HG03432 (cell line): ENCODE measurements at regions not wholly inside any gene's neighbourhood (a gene's known extent, or its start where the extent isn't known, plus 50 kb on each side); places are given as distances from the start of the nearest gene placed in this dataset.
"Not testable (repeated sequence)": the region's sequence is repeated elsewhere in the genome, so short reads cannot be mapped to it uniquely, and the experiment has no call there.

Source experiments
- ATAC-seq: cut with Tn5 transposase; IDR thresholded peaks from one replicate; pipeline ENCODE4 v1.9.1; 2021; ENCODE audit warnings: mild to moderate bottlenecking, moderate library complexity; ENCODE audit not compliant: unreplicated experiment

DNA sequence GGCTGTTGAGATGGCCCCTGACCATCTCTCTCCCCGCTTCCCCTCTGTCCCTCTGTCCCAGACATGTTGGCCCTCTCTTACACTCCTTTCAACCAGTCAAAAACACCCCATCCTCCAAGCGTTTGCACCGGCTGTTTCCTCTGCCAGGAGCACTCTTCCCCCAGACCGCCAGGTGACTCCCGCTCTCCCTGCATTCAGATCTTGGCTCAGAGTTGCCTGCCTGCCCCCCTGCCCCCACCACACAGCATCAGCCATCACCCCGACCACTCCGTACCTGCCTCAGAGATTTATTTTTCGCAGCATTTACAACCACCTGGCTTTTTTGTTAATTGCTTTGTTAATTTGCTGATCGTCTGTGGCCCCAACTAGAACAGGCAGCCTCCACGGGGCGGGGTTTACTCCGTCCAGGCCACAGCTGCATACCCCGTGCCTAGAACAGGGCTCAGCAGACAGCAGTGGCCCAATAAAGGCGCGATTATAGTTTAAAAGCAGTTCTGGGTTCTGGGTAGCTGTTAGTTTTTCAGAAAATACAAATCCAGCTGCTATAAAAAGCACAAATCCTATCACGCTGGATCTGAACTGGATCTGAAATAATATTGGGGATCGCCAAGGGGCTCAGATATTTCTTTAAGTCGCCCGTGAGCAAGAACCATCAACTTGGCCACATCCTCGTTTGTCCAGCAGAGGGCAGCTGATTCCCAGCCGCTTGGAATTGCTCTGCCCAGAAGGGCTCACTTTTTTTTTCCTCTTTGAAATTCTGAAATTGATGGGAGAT, 173.6 kb downstream of the IRF8 start:
- no peak for ATAC-seq

DNA sequence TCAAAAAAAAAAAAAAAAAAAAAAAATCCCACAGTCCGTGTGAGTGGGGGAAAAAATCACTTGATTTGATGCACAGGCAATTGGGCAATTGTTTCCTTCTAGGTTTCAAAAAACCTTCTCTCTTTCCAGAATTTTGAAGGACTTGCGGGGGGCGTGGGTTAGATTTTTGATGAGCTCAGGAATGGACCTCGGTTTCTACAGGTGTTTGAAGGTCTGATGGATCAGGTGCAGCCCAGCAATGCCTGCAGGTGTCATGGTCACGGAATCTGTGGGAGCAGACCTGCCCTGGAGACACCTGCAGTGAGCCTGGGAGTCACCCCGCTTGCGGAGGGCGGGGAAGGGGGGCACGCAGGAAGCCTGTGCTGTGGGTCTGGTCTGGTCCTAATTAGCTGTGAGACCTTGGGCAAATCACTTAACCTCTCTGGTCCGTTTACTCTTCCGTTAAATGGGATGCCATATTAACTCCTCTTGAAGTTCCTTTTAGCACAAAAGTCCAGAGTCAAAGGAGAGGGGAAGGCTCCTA, 174.2 kb downstream of the IRF8 start:
- no peak for ATAC-seq

- no peak for ATAC-seq
These were observed 175.0 kb downstream of the IRF8 start for GRCh38 chr16:86073763-86074493.

DNA sequence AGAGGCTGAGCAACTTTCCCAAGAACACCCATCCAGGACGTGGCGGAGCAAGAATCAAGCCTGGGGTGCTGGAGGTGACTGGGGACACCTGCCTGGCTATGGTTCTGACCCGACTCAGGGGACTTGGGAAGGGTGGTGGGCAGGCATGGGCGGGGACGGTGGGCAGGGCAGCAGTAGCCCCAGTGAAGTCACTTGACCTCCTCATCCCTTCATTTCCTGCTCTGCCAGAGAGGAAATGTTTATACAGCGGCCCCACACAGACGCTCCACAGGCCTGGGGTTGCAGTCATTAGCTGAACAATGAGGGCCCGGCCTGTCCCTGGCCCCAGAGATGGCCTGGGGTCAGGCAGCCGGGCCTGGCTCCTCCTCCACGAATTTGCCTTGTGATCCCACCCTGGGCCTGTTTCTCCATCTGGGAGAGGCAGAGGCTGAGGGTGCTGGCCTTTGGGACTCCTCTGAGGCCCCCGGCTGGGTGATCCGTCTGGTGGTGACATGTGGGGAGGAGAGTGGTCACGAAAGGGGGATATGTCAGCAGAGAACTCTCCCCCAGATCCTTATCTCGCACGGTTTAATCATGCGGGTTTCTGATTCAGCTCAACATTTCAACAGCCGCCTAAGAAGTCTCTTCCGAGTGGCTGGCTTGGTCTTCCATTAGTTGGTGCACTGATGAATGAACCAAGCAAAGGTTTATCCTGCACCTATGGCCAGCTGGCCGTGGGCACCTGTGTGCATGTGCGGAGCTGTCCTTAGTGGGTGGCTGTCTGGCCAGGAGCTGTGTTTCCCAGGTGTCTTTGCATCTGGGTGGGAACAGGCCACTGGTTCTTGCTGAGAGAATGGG, 175.9 kb downstream of the IRF8 start:
- ATAC-seq = no peak

DNA sequence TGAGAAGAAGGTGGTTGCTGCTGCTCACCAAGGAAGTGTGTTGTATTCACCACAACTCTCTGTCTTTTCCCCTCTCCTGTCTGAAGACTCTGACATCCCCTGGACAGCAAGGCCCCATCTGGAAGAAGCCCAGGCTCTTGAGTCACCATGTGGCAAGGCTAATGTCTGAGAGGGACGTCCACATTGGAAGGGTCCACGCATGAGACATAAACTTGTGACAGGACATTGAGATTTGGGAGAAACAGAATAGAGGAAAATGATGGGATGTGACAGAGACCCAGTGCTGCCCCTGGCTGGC, 176.5 kb downstream of the IRF8 start:
- ATAC-seq = no peak

DNA sequence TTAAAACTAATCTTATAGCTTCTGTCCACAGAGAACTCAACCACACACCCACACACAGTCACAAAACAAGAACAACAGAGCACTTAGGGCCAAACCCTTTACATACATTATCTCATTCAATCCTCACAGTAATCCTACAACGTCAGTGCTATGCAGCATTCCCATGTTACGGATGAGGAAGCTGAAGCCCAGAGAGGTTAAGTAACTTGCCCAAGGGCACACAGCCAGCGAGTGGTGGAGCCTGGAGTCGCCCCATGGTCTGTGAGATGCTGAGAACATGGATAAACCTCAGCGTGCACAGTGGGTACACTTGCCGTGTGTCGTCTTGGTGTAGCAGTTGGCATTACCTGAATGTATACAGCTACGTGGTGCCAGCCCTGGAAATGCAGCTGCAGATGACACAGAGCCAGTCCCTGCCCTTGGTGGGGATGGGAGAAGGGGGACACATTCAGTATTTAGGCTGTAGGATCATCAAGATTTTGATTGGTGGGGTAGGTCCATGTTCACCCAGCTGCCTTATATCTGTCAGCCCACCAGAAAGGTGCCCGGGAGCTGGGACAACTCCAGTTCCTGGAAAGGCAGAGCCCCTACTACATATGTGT, 177.0 kb downstream of the IRF8 start:
- ATAC-seq = no peak

DNA sequence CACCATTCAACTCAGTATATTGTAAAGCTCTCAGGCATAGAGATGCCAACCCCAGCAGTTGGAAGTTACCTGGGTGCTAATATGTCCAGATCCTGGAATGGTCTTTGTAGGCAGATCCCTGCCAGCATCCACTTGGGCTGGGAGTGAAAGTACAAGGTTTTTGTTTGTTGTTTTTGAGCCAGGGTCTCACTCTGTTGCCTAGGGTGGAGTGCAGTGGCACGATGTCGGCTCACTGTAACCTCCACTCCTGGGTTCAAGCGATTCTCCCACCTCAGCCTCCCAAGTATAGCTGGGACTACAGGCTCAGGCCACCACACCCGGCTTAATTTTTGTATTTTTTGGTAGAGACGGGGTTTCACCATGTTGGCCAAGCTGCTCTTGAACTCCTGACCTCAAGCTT, 177.6 kb downstream of the IRF8 start:
- ATAC-seq = no peak

GRCh38 chr16:86077243-86077940, 178.4 kb downstream of the IRF8 start:
- ATAC-seq = no peak

DNA sequence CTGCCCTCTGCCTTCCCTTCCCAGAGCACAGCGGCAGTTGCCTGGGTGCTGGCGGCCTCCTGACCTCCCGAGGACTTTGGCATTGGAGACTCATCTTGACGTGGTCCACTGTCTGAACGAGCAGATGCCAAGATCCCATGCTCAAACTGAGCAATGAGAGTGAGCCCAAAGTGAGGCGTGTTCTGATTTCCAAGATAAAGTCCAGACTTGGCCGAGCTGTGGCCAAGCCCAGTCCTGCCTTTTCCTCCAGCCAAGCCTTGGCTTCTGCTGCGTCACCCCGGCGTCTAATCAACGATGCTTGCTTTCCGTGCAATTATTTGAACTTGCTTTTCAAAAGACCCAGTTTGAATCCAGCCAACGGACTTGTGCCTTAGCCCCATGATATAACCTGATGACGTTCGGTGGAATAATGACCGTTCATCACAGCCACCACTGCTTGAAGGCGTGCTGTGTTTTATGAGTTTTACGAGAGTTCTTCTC, 179.2 kb downstream of the IRF8 start:
- no peak for ATAC-seq

GRCh38 chr16:86078711-86079110, 179.7 kb downstream of the IRF8 start:
- not testable (repeated sequence) for ATAC-seq

DNA sequence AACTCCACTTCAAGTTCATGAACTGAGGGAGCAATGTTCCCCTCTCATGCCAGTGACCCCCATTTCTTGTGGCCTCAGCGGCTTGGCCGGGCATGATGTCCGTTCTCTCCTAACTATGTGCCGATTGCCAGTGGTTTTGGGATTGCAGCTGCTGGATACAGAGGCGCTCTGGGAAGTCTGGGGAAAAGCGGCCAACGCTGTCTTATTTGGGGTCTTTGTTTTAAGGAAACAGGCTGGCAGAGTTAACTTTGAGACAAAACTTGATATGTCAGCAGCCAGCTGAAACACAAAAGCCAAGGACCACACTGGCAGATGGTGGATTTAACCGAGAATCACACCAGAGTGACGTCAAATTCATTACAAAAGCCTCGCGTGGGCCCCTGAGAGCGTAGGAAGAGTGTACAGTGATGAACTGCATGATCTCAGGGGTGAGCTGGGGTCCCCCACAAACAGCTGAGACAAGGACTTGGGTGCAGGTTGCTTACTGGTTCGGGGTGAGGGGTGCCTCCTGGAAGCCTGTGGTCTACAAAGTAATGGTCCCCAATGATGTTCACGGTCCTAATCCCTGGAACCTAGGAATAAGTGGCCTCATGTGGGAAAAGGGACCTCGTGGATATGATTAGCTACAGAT, 180.4 kb downstream of the IRF8 start:
- ATAC-seq = no peak

- no peak for ATAC-seq
These were observed 181.3 kb downstream of the IRF8 start for GRCh38 chr16:86080131-86080875.

- no peak for ATAC-seq
These were observed 182.0 kb downstream of the IRF8 start for GRCh38 chr16:86080982-86081381.

GRCh38 chr16:86082418-86083030, 183.6 kb downstream of the IRF8 start:
- ATAC-seq = no peak

DNA sequence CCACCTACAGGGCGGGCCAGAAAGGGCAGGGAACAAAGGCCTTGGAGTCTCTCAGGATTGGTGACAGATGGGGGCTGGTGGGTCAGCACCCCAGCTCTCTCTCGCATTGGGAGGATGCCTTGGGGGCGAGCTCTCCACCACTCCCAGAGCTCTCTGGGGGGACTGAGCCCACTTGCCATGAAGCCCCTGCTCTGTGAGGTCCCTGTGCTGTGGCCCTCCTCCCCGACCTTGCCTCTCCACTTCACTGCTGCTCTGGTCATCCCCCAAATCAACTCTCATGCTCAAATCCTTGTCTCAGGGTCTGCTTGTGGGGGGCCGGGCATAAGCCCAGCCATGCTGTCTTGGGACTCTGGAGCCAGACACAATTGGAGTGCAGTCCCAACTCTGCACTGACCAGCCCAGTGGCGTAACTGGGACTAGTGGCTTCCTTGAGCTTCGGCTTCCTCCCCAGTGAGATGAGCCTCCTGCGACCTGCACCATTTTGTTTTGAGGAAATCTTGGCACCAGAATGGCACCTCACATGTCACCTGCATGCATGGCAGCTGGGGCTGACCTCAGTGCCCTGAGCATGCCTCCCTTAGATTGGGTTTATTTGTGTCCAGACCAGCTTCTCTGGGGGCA, 184.5 kb downstream of the IRF8 start:
- ATAC-seq = no peak

- no peak for ATAC-seq
These were observed 186.2 kb downstream of the IRF8 start for GRCh38 chr16:86085161-86085611.

DNA sequence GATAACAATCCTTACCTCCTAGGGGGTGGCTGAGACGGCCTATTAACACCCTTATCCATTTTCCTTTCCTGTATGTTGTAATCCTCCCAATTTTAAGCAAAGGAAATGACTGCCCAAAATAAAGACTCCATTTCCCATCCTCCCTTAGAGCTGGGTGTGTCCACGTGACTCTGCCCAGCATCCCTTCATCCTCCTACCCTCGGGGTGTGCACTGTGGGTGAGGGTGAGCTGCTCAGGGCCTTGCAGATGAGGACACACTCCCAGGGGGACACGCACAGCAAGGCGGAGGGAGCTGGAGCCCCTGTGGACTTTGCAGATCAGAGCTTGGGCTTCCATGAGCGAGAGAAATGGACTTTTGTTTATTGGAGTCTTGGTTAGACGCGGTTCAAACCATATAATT, 186.8 kb downstream of the IRF8 start:
- ATAC-seq = no peak

GRCh38 chr16:86086471-86086870, 187.5 kb downstream of the IRF8 start:
- ATAC-seq = no peak
